ENCODE measurements at regions not wholly inside any gene's neighbourhood (a gene's known extent, or its start where the extent isn't known, plus 50 kb on each side); places are given as distances from the start of the nearest gene placed in this dataset.

GRCh38 chr11:91926965-91927364, 297.7 kb upstream of the FAT3 start:
- Mint-ChIP-seq H3K4me3 (ENCODE audit: unreplicated experiment) (no peak overlapping the region), H3K27ac (ENCODE audit: unreplicated experiment) (no peak overlapping the region), H3K36me3 (ENCODE audit: low read depth) (no peaks in the 10 kb centered on the region), H3K4me1 (ENCODE audit: low read depth) (no peaks in the 10 kb centered on the region), H3K9me3 (ENCODE audit: low read depth) (no peaks in the 10 kb centered on the region), H3K27me3 (ENCODE audit: low read depth) (peaks cover 17% of the 10 kb centered on the region)
- no peak for TF ChIP-seq CTCF (IDR thresholded peaks at IDR 0.05)
- DNase-seq (ENCODE audit: low spot score): no peak

- TF ChIP-seq CTCF (IDR thresholded peaks at IDR 0.05): no peak
- H3K4me3 Mint-ChIP-seq (ENCODE audit: unreplicated experiment): no peak overlapping the region
- H3K36me3 Mint-ChIP-seq (ENCODE audit: low read depth): no peaks in the 10 kb centered on the region
- H3K4me1 Mint-ChIP-seq (ENCODE audit: low read depth): no peaks in the 10 kb centered on the region
- H3K27ac Mint-ChIP-seq (ENCODE audit: unreplicated experiment): no peak overlapping the region
- no peaks in the 10 kb centered on the region for H3K9me3 Mint-ChIP-seq (ENCODE audit: low read depth)
- peaks cover 11% of the 10 kb centered on the region for H3K27me3 Mint-ChIP-seq (ENCODE audit: low read depth)
- no peak for DNase-seq (ENCODE audit: low spot score)
Measured at GRCh38 chr11:91922846-91923245, 301.8 kb upstream of the FAT3 start.

- Mint-ChIP-seq H3K27ac (ENCODE audit: unreplicated experiment) (no peak overlapping the region), H3K27me3 (ENCODE audit: low read depth) (peaks cover 11% of the 10 kb centered on the region), H3K4me3 (ENCODE audit: unreplicated experiment) (no peak overlapping the region), H3K36me3 (ENCODE audit: low read depth) (no peaks in the 10 kb centered on the region), H3K4me1 (ENCODE audit: low read depth) (no peaks in the 10 kb centered on the region), H3K9me3 (ENCODE audit: low read depth) (no peaks in the 10 kb centered on the region)
- no peak for DNase-seq (ENCODE audit: low spot score)
- TF ChIP-seq CTCF (IDR thresholded peaks at IDR 0.05): no peak
Measured at GRCh38 chr11:91921974-91922373, 302.6 kb upstream of the FAT3 start.

- H3K36me3 Mint-ChIP-seq (ENCODE audit: low read depth): no peaks in the 10 kb centered on the region
- H3K27me3 Mint-ChIP-seq (ENCODE audit: low read depth): peaks cover 4% of the 10 kb centered on the region
- no peak for DNase-seq (ENCODE audit: low spot score)
- H3K4me1 Mint-ChIP-seq (ENCODE audit: low read depth): no peaks in the 10 kb centered on the region
- no peak overlapping the region for H3K4me3 Mint-ChIP-seq (ENCODE audit: unreplicated experiment)
- no peak for TF ChIP-seq CTCF (IDR thresholded peaks at IDR 0.05)
- no peak overlapping the region for H3K27ac Mint-ChIP-seq (ENCODE audit: unreplicated experiment)
- peaks cover 2% of the 10 kb centered on the region for H3K9me3 Mint-ChIP-seq (ENCODE audit: low read depth)
Measured at GRCh38 chr11:91913407-91913806, 311.2 kb upstream of the FAT3 start.

GRCh38 chr11:91912322-91912721, 312.3 kb upstream of the FAT3 start:
- Mint-ChIP-seq H3K4me1 (ENCODE audit: low read depth) (no peaks in the 10 kb centered on the region), H3K4me3 (ENCODE audit: unreplicated experiment) (no peak overlapping the region), H3K36me3 (ENCODE audit: low read depth) (no peaks in the 10 kb centered on the region), H3K9me3 (ENCODE audit: low read depth) (peaks cover 2% of the 10 kb centered on the region), H3K27ac (ENCODE audit: unreplicated experiment) (no peak overlapping the region), H3K27me3 (ENCODE audit: low read depth) (peaks cover 4% of the 10 kb centered on the region)
- TF ChIP-seq CTCF (IDR thresholded peaks at IDR 0.05): no peak
- DNase-seq (ENCODE audit: low spot score): no peak

Measured in chondrocyte (in vitro differentiated cells).